Esophagus (tissue), 2 donors: ENCODE measurements at regions not wholly inside any gene's neighbourhood (a gene's known extent, or its start where the extent isn't known, plus 50 kb on each side); places are given as distances from the start of the nearest gene placed in this dataset.

Experiments used
- H3K27ac ChIP-seq, 2 donors: one replicate each; pipeline ENCODE4 v1.5.1; 2013; ENCODE audit warnings: low read depth in 2 of 2, mild to moderate bottlenecking in 2 of 2, inconsistent platforms in 1 of 2, low read length in 1 of 2, moderate library complexity in 1 of 2
- H3K27me3 ChIP-seq, 2 donors: one replicate each; pipeline ENCODE4 v1.6.1; 2013; ENCODE audit warnings: low read length in 2 of 2, control low read depth in 1 of 2, mild to moderate bottlenecking in 1 of 2; ENCODE audit not compliant: insufficient read depth in 2 of 2, control insufficient read depth in 1 of 2
- H3K36me3 ChIP-seq, 2 donors: one replicate each; pipeline ENCODE4 v1.6.1; 2013; ENCODE audit warnings: low read length in 1 of 2; ENCODE audit not compliant: control insufficient read depth in 2 of 2, insufficient read depth in 2 of 2
- H3K4me1 ChIP-seq, 2 donors: one replicate each; pipeline ENCODE4 v1.6.1; 2013; ENCODE audit warnings: low read length in 1 of 2; ENCODE audit not compliant: control insufficient read depth in 2 of 2, insufficient read depth in 2 of 2
- H3K4me3 ChIP-seq, 2 donors: one replicate each; pipeline ENCODE4 v1.5.1; 2013; ENCODE audit warnings: low read length in 2 of 2, mild to moderate bottlenecking in 2 of 2, low read depth in 1 of 2, moderate library complexity in 1 of 2
- H3K9me3 ChIP-seq, 2 donors: one replicate each; pipeline ENCODE4 v1.6.1; 2013; ENCODE audit warnings: mild to moderate bottlenecking in 2 of 2, low read depth in 1 of 2, low read length in 1 of 2, moderate library complexity in 1 of 2; ENCODE audit not compliant: control insufficient read depth in 2 of 2, insufficient read depth in 1 of 2
- WGBS, 2 donors: extraction: QIAGEN DNeasy Blood & Tissue Kit; methylation state at CpG; one replicate each; pipeline ENCODE4 v1.1.7; 2013; 5-methylcytosine and 5-hydroxymethylcytosine counted together
- donor health status: healthy with polysubstance abuse.
- donor health status: Bipolar disorder and iron deficiency.

DNA sequence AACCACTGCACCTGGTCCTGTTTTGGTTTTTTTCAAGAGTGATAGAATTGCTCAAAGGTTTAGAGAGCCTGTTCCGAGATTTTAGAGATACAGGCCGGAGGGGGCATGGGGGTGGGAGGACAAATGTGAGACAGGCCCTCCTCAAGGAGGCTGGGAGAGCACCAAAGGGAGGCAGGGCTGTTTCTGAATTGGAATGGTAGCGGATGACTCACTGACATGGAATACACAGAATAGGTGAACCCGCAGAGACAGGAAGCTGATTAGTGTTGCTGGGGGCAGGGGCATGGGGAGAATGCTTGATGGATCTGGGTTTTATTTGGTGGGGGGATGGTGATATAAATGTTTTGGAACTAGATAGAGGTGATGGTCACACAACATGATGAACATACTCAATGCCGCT is 111.0 kb upstream of the MGAT5 start:
- H3K4me3 ChIP-seq: no peak overlapping the region
- H3K4me1 ChIP-seq: peaks cover 7 to 15% of the 10 kb centered on the region in 2 donors
- 85 to 89% methylated on average over 5 of the region's 5 CpGs for WGBS, 2 donors

DNA sequence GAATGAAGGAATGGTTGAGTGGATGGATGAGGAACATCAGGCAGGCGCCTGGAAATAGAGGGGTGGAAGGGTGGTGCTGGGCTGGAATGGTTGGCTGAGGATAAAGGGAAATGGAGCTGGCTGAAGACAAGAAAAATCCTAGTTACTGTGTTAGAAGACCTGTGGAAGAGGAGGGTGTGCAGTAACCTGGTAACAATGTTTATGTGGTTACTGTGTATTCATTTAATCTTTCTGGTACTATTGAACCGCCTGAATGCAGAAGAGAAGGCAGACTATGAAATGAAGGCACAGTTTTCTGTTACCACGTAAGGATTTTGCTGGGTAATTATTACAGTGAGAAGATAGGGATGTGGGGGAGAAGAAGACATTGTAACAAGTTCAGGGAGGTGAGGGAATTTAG is 110.3 kb upstream of the MGAT5 start:
- no peaks in the 10 kb centered on the region for H3K36me3 ChIP-seq

More for the DNA sequence above, 111.0 kb upstream of the MGAT5 start:
- Histone ChIP-seq H3K36me3 (no peaks in the 10 kb centered on the region), H3K27ac (no peak overlapping the region), H3K9me3 (no peaks in the 10 kb centered on the region), H3K27me3 (no peaks in the 10 kb centered on the region)

GRCh38 chr2:134144081-134144596 is 109.7 kb upstream of the MGAT5 start:
- WGBS, 2 donors: 91 to 97% methylated on average over 6 of the region's 6 CpGs
- H3K4me1 ChIP-seq: peaks cover 7 to 15% of the 10 kb centered on the region in 2 donors
- no peak overlapping the region for H3K27ac ChIP-seq
- no peaks in the 10 kb centered on the region for H3K36me3 ChIP-seq
- no peaks in the 10 kb centered on the region for H3K27me3 ChIP-seq
- H3K9me3 ChIP-seq: no peaks in the 10 kb centered on the region
- H3K4me3 ChIP-seq: no peak overlapping the region

More for the DNA sequence above, 110.3 kb upstream of the MGAT5 start:
- no peaks in the 10 kb centered on the region for H3K27me3 ChIP-seq
- H3K9me3 ChIP-seq: no peaks in the 10 kb centered on the region
- H3K4me1 ChIP-seq: peaks cover 7 to 15% of the 10 kb centered on the region in 2 donors
- H3K4me3 ChIP-seq: no peak overlapping the region
- no peak overlapping the region for H3K27ac ChIP-seq
- WGBS, 2 donors: 69 to 71% methylated on average over 3 of the region's 3 CpGs

DNA sequence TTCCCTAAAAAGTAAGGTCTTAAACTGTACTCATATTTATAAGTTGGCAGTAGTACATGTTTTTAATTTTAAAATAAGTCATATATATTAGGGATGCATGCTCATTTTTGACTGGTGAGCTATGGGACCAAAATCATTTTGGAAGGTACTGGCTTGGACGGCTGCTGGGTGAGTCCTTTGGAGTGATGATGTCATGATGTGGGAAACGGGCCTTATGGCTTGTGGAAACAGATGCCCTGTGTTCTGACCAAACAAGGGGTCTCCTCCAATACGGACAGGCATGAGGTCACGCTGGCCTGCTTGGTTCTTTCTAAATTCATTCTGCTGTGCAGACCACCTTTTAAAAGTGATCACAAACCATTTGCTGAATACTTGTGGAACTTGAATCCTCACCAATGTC is 109.2 kb upstream of the MGAT5 start:
- Histone ChIP-seq H3K27ac (no peak overlapping the region), H3K9me3 (no peaks in the 10 kb centered on the region), H3K27me3 (no peaks in the 10 kb centered on the region), H3K4me3 (no peak overlapping the region), H3K36me3 (no peaks in the 10 kb centered on the region), H3K4me1 (peaks cover 7 to 15% of the 10 kb centered on the region in 2 donors)
- 72 to 78% methylated on average over 4 of the region's 4 CpGs for WGBS, 2 donors

DNA sequence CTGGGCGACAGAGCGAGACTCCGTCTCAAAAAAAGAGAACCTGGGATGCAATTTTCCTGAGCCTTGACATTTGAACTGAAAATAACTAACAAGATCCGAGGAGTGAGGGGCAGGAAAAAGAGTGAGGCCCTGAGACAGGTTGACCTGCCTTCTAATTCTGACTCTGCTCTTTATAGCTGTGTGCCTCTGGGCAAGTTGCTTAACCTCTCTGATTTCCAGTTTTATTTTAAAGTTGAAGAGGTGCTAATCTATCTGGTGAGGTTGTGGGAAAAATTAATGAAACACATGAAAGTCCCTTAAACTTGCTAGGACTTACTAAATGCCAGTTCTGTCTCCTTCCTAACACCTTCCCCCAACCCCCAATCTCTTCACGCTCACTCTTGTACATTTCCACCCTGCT is 108.4 kb upstream of the MGAT5 start:
- Histone ChIP-seq H3K4me1 (peaks cover 5 to 12% of the 10 kb centered on the region in 2 donors), H3K36me3 (no peaks in the 10 kb centered on the region), H3K27me3 (no peaks in the 10 kb centered on the region), H3K9me3 (no peaks in the 10 kb centered on the region), H3K27ac (no peak overlapping the region), H3K4me3 (no peak overlapping the region)
- 95 to 96% methylated on average over 5 of the region's 5 CpGs for WGBS, 2 donors

DNA sequence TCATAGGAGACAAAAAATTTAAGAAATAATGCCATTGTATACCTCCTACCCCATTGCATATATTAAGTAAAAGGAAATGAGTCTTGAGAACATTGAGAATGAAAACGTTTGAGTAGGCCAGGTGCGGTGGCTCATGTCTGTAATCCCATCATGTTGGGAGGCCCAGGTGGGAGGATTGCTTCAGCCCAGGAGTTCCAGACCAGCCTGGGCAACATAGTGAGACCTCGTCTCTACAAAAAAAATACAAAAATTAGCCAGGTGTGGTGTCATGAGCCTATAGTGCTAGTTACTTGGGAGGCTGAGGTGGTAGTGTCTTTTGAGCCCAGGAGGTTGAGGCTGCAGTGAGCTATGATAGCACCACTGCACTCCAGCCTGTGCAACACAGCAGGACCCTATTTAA is 107.7 kb upstream of the MGAT5 start:
- Histone ChIP-seq H3K4me1 (peaks cover 5 to 12% of the 10 kb centered on the region in 2 donors), H3K27ac (no peak overlapping the region), H3K36me3 (no peaks in the 10 kb centered on the region), H3K27me3 (no peaks in the 10 kb centered on the region), H3K9me3 (no peaks in the 10 kb centered on the region), H3K4me3 (no peak overlapping the region)
- WGBS, 2 donors: 67 to 73% methylated on average over 3 of the region's 3 CpGs

DNA sequence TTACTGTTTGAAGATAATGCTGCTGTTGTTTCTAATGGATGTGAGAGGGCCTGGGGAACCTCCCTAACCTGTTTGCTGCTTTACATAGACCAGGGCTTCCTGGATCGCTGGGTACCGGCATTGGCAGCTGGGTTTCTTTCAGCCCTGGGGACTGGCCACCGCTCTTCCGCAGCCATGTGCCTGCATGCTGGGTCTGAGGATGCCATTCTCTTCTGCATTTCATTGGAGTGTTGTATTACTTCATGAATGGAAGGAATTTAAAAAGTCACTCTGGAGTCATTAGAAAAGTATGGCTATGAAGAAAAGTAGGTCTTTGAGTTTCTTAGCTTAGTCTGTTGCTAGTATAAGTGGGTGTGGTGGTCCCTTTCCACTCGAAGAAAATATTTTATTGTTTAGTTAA is 107.3 kb upstream of the MGAT5 start:
- H3K27ac ChIP-seq: no peak overlapping the region
- H3K4me3 ChIP-seq: no peak overlapping the region
- H3K9me3 ChIP-seq: no peaks in the 10 kb centered on the region
- peaks cover 3 to 9% of the 10 kb centered on the region in 2 donors for H3K4me1 ChIP-seq
- WGBS, 2 donors: 70% methylated on average over 5 of the region's 5 CpGs
- H3K27me3 ChIP-seq: no peaks in the 10 kb centered on the region
- no peaks in the 10 kb centered on the region for H3K36me3 ChIP-seq

DNA sequence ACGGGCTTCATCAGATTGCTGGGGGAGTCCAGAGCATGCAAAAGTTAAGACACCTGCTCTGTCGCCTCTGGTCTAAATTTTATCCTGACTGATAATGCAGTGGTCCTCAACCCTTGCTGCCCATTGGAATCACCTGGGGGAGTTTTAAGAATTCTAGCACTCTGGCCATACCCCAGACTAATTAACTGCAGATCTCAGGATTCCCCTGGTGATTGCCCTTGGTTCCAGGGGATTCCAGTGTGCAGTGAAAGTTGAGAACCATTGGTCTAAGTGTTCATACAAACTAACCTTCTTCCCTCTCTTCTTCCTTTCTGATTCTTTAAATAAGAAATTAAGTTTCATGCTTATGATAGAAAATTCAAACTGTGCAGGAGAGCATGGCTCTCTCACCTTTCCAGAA is 105.7 kb upstream of the MGAT5 start:
- WGBS, 2 donors: 95% methylated on average over 2 of the region's 2 CpGs
- Histone ChIP-seq H3K9me3 (no peaks in the 10 kb centered on the region), H3K36me3 (peaks cover 0 to 5% of the 10 kb centered on the region in 2 donors), H3K27ac (no peak overlapping the region), H3K27me3 (no peaks in the 10 kb centered on the region), H3K4me3 (no peak overlapping the region), H3K4me1 (peaks cover 0 to 6% of the 10 kb centered on the region in 2 donors)

- peaks cover 0 to 5% of the 10 kb centered on the region in 2 donors for H3K36me3 ChIP-seq
- no peak overlapping the region for H3K27ac ChIP-seq
- no peaks in the 10 kb centered on the region for H3K9me3 ChIP-seq
- 87 to 91% methylated on average over 6 of the region's 6 CpGs for WGBS, 2 donors
- H3K27me3 ChIP-seq: no peaks in the 10 kb centered on the region
- peaks cover 0 to 6% of the 10 kb centered on the region in 2 donors for H3K4me1 ChIP-seq
- H3K4me3 ChIP-seq: no peak overlapping the region
These were observed 104.9 kb upstream of the MGAT5 start for GRCh38 chr2:134148843-134149472.

GRCh38 chr2:134149904-134150303 is 104.0 kb upstream of the MGAT5 start:
- WGBS, 2 donors: 64 to 82% methylated on average over 1 of the region's 1 CpG
- Histone ChIP-seq H3K9me3 (no peaks in the 10 kb centered on the region), H3K27me3 (no peaks in the 10 kb centered on the region), H3K36me3 (peaks cover 0 to 5% of the 10 kb centered on the region in 2 donors), H3K4me1 (peaks cover 0 to 6% of the 10 kb centered on the region in 2 donors), H3K27ac (no peak overlapping the region), H3K4me3 (no peak overlapping the region)
